Calu3 (cell line): ENCODE measurements at regions not wholly inside any gene's neighbourhood (a gene's known extent, or its start where the extent isn't known, plus 50 kb on each side); places are given as distances from the start of the nearest gene placed in this dataset.

ENCODE experiments used
- BruUV-seq: library from RNA; stranded (reverse); fragments of 400-500 nt; replicated peaks from 2 replicates; lab custom pipeline; 2021; lab: Mats Ljungman, UMichigan
- CTCF ChIA-PET: fragments of 300-600 bp; sonication (Branson Sonifier 250); formaldehyde crosslinking; loops from one replicate; lab custom pipeline; 2022; ENCODE audit warnings: antibody characterized with exemption; lab: Charles Lee
- DNase-seq: peaks from one replicate; pipeline ENCODE4 v3.0.0; 2022
- H3K27ac Mint-ChIP-seq: one replicate; pipeline ENCODE4 v1.8.0; 2022; ENCODE audit warnings: mixed read lengths; ENCODE audit not compliant: unreplicated experiment
- H3K27me3 Mint-ChIP-seq: one replicate; pipeline ENCODE4 v1.8.0; 2022; ENCODE audit warnings: mixed read lengths; ENCODE audit not compliant: unreplicated experiment
- H3K36me3 Mint-ChIP-seq: one replicate; pipeline ENCODE4 v1.8.0; 2022; ENCODE audit warnings: mild to moderate bottlenecking, moderate library complexity, mixed read lengths; ENCODE audit not compliant: insufficient read depth, unreplicated experiment
- H3K4me1 Mint-ChIP-seq: one replicate; pipeline ENCODE4 v1.8.0; 2022; ENCODE audit warnings: mild to moderate bottlenecking, low read depth, mixed read lengths; ENCODE audit not compliant: unreplicated experiment
- H3K4me3 Mint-ChIP-seq: one replicate; pipeline ENCODE4 v1.8.0; 2022; ENCODE audit warnings: mild to moderate bottlenecking, low read depth, moderate library complexity, mixed read lengths; ENCODE audit not compliant: unreplicated experiment
- H3K9me3 Mint-ChIP-seq: one replicate; pipeline ENCODE4 v1.8.0; 2022; ENCODE audit warnings: low read depth, mixed read lengths; ENCODE audit not compliant: unreplicated experiment
- CTCF ChIP-seq: fragments of 200-600 bp; IDR thresholded peaks from one replicate; pipeline ENCODE4 v1.8.0; 2022; ENCODE audit warnings: antibody characterized with exemption; ENCODE audit not compliant: unreplicated experiment
- intact Hi-C: fragments of 100-400 bp; cut with micrococcal nuclease; formaldehyde crosslinking; loops from one replicate; pipeline ENCODE4 v1.10.0; 2022; ENCODE audit not compliant: unreplicated experiment

GRCh38 chr2:51424418-51424817 lies 392.5 kb upstream of the NRXN1 start:
- H3K36me3 Mint-ChIP-seq, result no peaks in the 10 kb centered on the region
- BruUV-seq, result no TSS peak
- H3K27ac Mint-ChIP-seq, result no peak overlapping the region
- H3K4me1 Mint-ChIP-seq, result no peaks in the 10 kb centered on the region
- CTCF ChIA-PET, result no interaction called here
- H3K4me3 Mint-ChIP-seq, result no peak overlapping the region
- intact Hi-C loops, result no loop called here
- no peak for DNase-seq
- no peaks in the 10 kb centered on the region for H3K27me3 Mint-ChIP-seq
- H3K9me3 Mint-ChIP-seq, result peaks cover 7% of the 10 kb centered on the region
- no peak for TF ChIP-seq CTCF

- no peak for TF ChIP-seq CTCF
- no peak overlapping the region for H3K4me3 Mint-ChIP-seq
- no peaks in the 10 kb centered on the region for H3K4me1 Mint-ChIP-seq
- H3K27me3 Mint-ChIP-seq, result no peaks in the 10 kb centered on the region
- no TSS peak for BruUV-seq
- CTCF ChIA-PET, result no interaction called here
- peaks cover 8% of the 10 kb centered on the region for H3K9me3 Mint-ChIP-seq
- intact Hi-C loops, result no loop called here
- H3K27ac Mint-ChIP-seq, result no peak overlapping the region
- DNase-seq, result no peak
- H3K36me3 Mint-ChIP-seq, result no peaks in the 10 kb centered on the region
These were observed 388.6 kb upstream of the NRXN1 start for GRCh38 chr2:51420511-51420910.

- Mint-ChIP-seq H3K36me3 (no peaks in the 10 kb centered on the region), H3K4me3 (no peak overlapping the region), H3K27ac (no peak overlapping the region), H3K4me1 (no peaks in the 10 kb centered on the region), H3K9me3 (peaks cover 13% of the 10 kb centered on the region), H3K27me3 (no peaks in the 10 kb centered on the region)
- DNase-seq, result no peak
- CTCF ChIA-PET, result no interaction called here
- TF ChIP-seq CTCF, result no peak
- intact Hi-C loops, result no loop called here
- no TSS peak for BruUV-seq
These were observed 381.8 kb upstream of the NRXN1 start for GRCh38 chr2:51413726-51414125.

GRCh38 chr2:51410331-51410730 lies 378.4 kb upstream of the NRXN1 start:
- Mint-ChIP-seq H3K9me3 (peaks cover 13% of the 10 kb centered on the region), H3K36me3 (no peaks in the 10 kb centered on the region), H3K4me3 (no peak overlapping the region), H3K4me1 (no peaks in the 10 kb centered on the region), H3K27ac (no peak overlapping the region), H3K27me3 (no peaks in the 10 kb centered on the region)
- no TSS peak for BruUV-seq
- no peak for DNase-seq
- intact Hi-C loops, result no loop called here
- TF ChIP-seq CTCF, result no peak
- CTCF ChIA-PET, result no interaction called here
